SH-SY5Y (cell line): ENCODE measurements at regions not wholly inside any gene's neighbourhood (a gene's known extent, or its start where the extent isn't known, plus 50 kb on each side); places are given as distances from the start of the nearest gene placed in this dataset.

Experiments
- GATA2 ChIP-seq: IDR thresholded peaks from 2 replicates; pipeline ENCODE4 v1.6.1; 2011; ENCODE audit warnings: mild to moderate bottlenecking, low read depth, low read length
- GATA3 ChIP-seq: IDR thresholded peaks from 2 replicates; pipeline ENCODE4 v1.6.1; 2011; ENCODE audit warnings: low read depth, mild to moderate bottlenecking, low read length, moderate library complexity

GRCh38 chr11:97516688-97517087 lies 1126.9 kb downstream of the JRKL start:
- no peak for TF ChIP-seq GATA3
- no peak for TF ChIP-seq GATA2
